Pancreas (tissue), 10 donors: ENCODE measurements at regions not wholly inside any gene's neighbourhood (a gene's known extent, or its start where the extent isn't known, plus 50 kb on each side); places are given as distances from the start of the nearest gene placed in this dataset.

Experiments
- ATAC-seq, 4 donors: fragments of 200-7000 bp; cut with Tn5 transposase; one replicate each; pipeline versions ENCODE4 v1.8.0 to v1.9.1; 2020; ENCODE audit warnings: mild to moderate bottlenecking in 4 of 4, moderate library complexity in 4 of 4
- DNase-seq, 6 donors: peaks; one replicate each; pipeline ENCODE4 v3.0.0-alpha.2; 2020
- FAIRE-seq: peaks from 2 replicates; lab custom pipeline; 2012; peaks lifted over from hg19 to GRCh38; lab: Jason Lieb, UNC
- H3K27ac ChIP-seq, 4 donors: fragments of 200-600 bp; sonication (generic); 1 replicate in 3 of 4; 2 replicates in 1 of 4; pipeline versions ENCODE4 v1.5.0 to v1.8.0; 2020
- H3K27me3 ChIP-seq, 4 donors: fragments of 200-600 bp; one replicate each; pipeline ENCODE4 v1.8.0; 2021
- H3K36me3 ChIP-seq, 3 donors: fragments of 200-600 bp; sonication (generic) in 1 of 3; one replicate each; pipeline versions ENCODE4 v1.5.0 to v1.8.0; 2020 to 2021
- H3K4me1 ChIP-seq, 3 donors: fragments of 200-600 bp; one replicate each; pipeline ENCODE4 v1.8.0; 2021
- H3K4me3 ChIP-seq, 4 donors: fragments of 200-600 bp; sonication (generic) in 2 of 4; one replicate each; pipeline versions ENCODE4 v1.5.0 to v1.8.0; 2020 to 2021
- H3K9me3 ChIP-seq, 4 donors: fragments of 200-600 bp; one replicate each; pipeline ENCODE4 v1.8.0; 2021
- CTCF ChIP-seq, 4 donors: fragments of 200-600 bp; sonication (generic) in 3 of 4; IDR thresholded peaks; one replicate each; pipeline versions ENCODE4 v1.5.0 to v1.8.0; 2021; ENCODE audit warnings: antibody characterized with exemption in 4 of 4
- WGBS, 2 donors: extraction: QIAGEN DNeasy Blood & Tissue Kit; methylation state at CpG; one replicate each; pipeline ENCODE4 v1.1.7; 2013; 5-methylcytosine and 5-hydroxymethylcytosine counted together
- intact Hi-C, 3 donors: fragments of 100-400 bp; cut with DNase I; formaldehyde crosslinking; loops; one replicate each; pipeline versions ENCODE4 v1.11.1 to v1.14.2; 2022
- donor health status: healthy with polysubstance abuse.
- donor health status: DM: no; HTN: no; CAD: no; lungs with moderate emphysema.
- donor health status: DM: no; HTN: no; CAD: no.
- donor health status: control.
- donor health status: control.
- donor health status: Bipolar disorder and iron deficiency.
- donor health status: DM: yes; HTN: yes; CAD: no.
- donor health status: DM: no; HTN: no; CAD: no.
- donor health status: DM: no; HTN: no; CAD: no.
- donor health status: DM: yes; HTN: yes; CAD: no.

GRCh38 chr21:20313013-20313412 is 685.2 kb upstream of the NCAM2 start:
- FAIRE-seq (no peak), DNase-seq (no peak), ATAC-seq (no peak)
- Histone ChIP-seq H3K9me3 (no peaks in the 10 kb centered on the region), H3K4me3 (no peak overlapping the region), H3K36me3 (no peaks in the 10 kb centered on the region), H3K4me1 (no peaks in the 10 kb centered on the region), H3K27ac (no peak overlapping the region), H3K27me3 (no peaks in the 10 kb centered on the region)
- WGBS, 2 donors: 63 to 79% methylated on average over 3 of the region's 3 CpGs
- intact Hi-C loops: no loop called here
- TF ChIP-seq CTCF (IDR thresholded peaks at IDR 0.05): no peak

GRCh38 chr21:20315042-20315441 is 683.2 kb upstream of the NCAM2 start:
- no peak for TF ChIP-seq CTCF (IDR thresholded peaks at IDR 0.05)
- DNase-seq (no peak), FAIRE-seq (no peak), ATAC-seq (no peak)
- Histone ChIP-seq H3K27ac (no peak overlapping the region), H3K36me3 (no peaks in the 10 kb centered on the region), H3K4me3 (no peak overlapping the region), H3K4me1 (no peaks in the 10 kb centered on the region), H3K9me3 (no peaks in the 10 kb centered on the region), H3K27me3 (no peaks in the 10 kb centered on the region)
- intact Hi-C loops: no loop called here
- 84 to 92% methylated on average over 1 of the region's 1 CpG for WGBS, 2 donors

- DNase-seq (no peak), ATAC-seq (no peak), FAIRE-seq (no peak)
- Histone ChIP-seq H3K9me3 (no peaks in the 10 kb centered on the region), H3K27ac (no peak overlapping the region), H3K36me3 (no peaks in the 10 kb centered on the region), H3K4me3 (peak overlapping the region in 1 of 4 donors; percentile 15), H3K27me3 (no peaks in the 10 kb centered on the region), H3K4me1 (no peaks in the 10 kb centered on the region)
- 70 to 84% methylated on average over 6 of the region's 6 CpGs for WGBS, 2 donors
- intact Hi-C loops: no loop called here
- TF ChIP-seq CTCF (IDR thresholded peaks at IDR 0.05): no peak
These were observed 668.6 kb upstream of the NCAM2 start for GRCh38 chr21:20329636-20330035.

- Histone ChIP-seq H3K4me3 (no peak overlapping the region), H3K36me3 (no peaks in the 10 kb centered on the region), H3K9me3 (no peaks in the 10 kb centered on the region), H3K27me3 (no peaks in the 10 kb centered on the region), H3K4me1 (no peaks in the 10 kb centered on the region), H3K27ac (no peak overlapping the region)
- no peak for DNase-seq
- ATAC-seq: no peak
- WGBS, 2 donors: 86 to 90% methylated on average over 3 of the region's 3 CpGs
- no peak for FAIRE-seq
- intact Hi-C loops: no loop called here
- no peak for TF ChIP-seq CTCF (IDR thresholded peaks at IDR 0.05)
These were observed 667.6 kb upstream of the NCAM2 start for GRCh38 chr21:20330652-20331051.

- H3K4me1 ChIP-seq: no peaks in the 10 kb centered on the region
- no peak overlapping the region for H3K4me3 ChIP-seq
- TF ChIP-seq CTCF (IDR thresholded peaks at IDR 0.05): no peak
- H3K9me3 ChIP-seq: no peaks in the 10 kb centered on the region
- H3K27me3 ChIP-seq: no peaks in the 10 kb centered on the region
- intact Hi-C loops: no loop called here
- no peak for ATAC-seq
- H3K36me3 ChIP-seq: no peaks in the 10 kb centered on the region
- DNase-seq: no peak
- H3K27ac ChIP-seq: no peak overlapping the region
- FAIRE-seq: no peak
- WGBS, 2 donors: 73 to 87% methylated on average over 2 of the region's 2 CpGs
These were observed 663.6 kb upstream of the NCAM2 start for GRCh38 chr21:20334585-20334984.
